WERI-Rb-1 (cell line): ENCODE measurements at regions not wholly inside any gene's neighbourhood (a gene's known extent, or its start where the extent isn't known, plus 50 kb on each side); places are given as distances from the start of the nearest gene placed in this dataset.

Experiments
- DNase-seq: peaks from one replicate; pipeline ENCODE4 v3.0.0-alpha.2; 2020
- H3K27ac ChIP-seq: fragments of 250-450 bp; sonication (Bioruptor Pico); 2 replicates; pipeline ENCODE4 v1.5.1; 2020; ENCODE audit warnings: mild to moderate bottlenecking, moderate library complexity
- H3K27me3 ChIP-seq: fragments of 250-450 bp; sonication (Bioruptor Pico); 2 replicates; pipeline ENCODE4 v1.5.1; 2021; ENCODE audit warnings: mild to moderate bottlenecking, low read depth, moderate library complexity; ENCODE audit not compliant: insufficient read depth, severe bottlenecking
- H3K36me3 ChIP-seq: fragments of 250-450 bp; sonication (Bioruptor Pico); 2 replicates; pipeline ENCODE4 v1.5.1; 2020; ENCODE audit warnings: mild to moderate bottlenecking, moderate library complexity
- H3K4me3 ChIP-seq: 2 replicates; pipeline ENCODE4 v1.5.1; 2011; ENCODE audit warnings: low read depth, mild to moderate bottlenecking, control low read depth, low read length
- H3K9me3 ChIP-seq: fragments of 250-450 bp; sonication (Bioruptor Pico); 2 replicates; pipeline ENCODE4 v1.5.1; 2021; ENCODE audit warnings: mild to moderate bottlenecking, moderate library complexity; ENCODE audit not compliant: severe bottlenecking
- CTCF ChIP-seq: IDR thresholded peaks from 2 replicates; pipeline ENCODE4 v1.5.1; 2011; ENCODE audit warnings: low read depth, mild to moderate bottlenecking, control low read depth, inconsistent platforms, low read length

GRCh38 chr1:239662950-239663349 is 276.6 kb downstream of the CHRM3 start:
- TF ChIP-seq CTCF: no peak
- no peak overlapping the region for H3K4me3 ChIP-seq
- DNase-seq: no peak

GRCh38 chr1:239672256-239672655 is 285.9 kb downstream of the CHRM3 start:
- no peak for DNase-seq
- no peaks in the 10 kb centered on the region for H3K9me3 ChIP-seq
- no peak for TF ChIP-seq CTCF
- H3K27ac ChIP-seq: no peak overlapping the region
- no peaks in the 10 kb centered on the region for H3K36me3 ChIP-seq
- no peaks in the 10 kb centered on the region for H3K27me3 ChIP-seq
- H3K4me3 ChIP-seq: no peak overlapping the region

More at GRCh38 chr1:239662950-239663349, 276.6 kb downstream of the CHRM3 start:
- H3K27me3 ChIP-seq: no peaks in the 10 kb centered on the region
- H3K27ac ChIP-seq: no peak overlapping the region
- H3K9me3 ChIP-seq: no peaks in the 10 kb centered on the region
- no peaks in the 10 kb centered on the region for H3K36me3 ChIP-seq

- Histone ChIP-seq H3K27me3 (no peaks in the 10 kb centered on the region), H3K4me3 (no peak overlapping the region), H3K36me3 (no peaks in the 10 kb centered on the region), H3K9me3 (no peaks in the 10 kb centered on the region), H3K27ac (no peak overlapping the region)
- no peak for TF ChIP-seq CTCF
- DNase-seq: no peak
Observed at GRCh38 chr1:239675735-239676134, 289.4 kb downstream of the CHRM3 start.

GRCh38 chr1:239676522-239677273 is 290.3 kb downstream of the CHRM3 start:
- H3K27me3 ChIP-seq: no peaks in the 10 kb centered on the region
- no peak overlapping the region for H3K27ac ChIP-seq
- no peaks in the 10 kb centered on the region for H3K9me3 ChIP-seq
- no peaks in the 10 kb centered on the region for H3K36me3 ChIP-seq
- H3K4me3 ChIP-seq: no peak overlapping the region
- no peak for DNase-seq
- TF ChIP-seq CTCF: no peak

- no peak for TF ChIP-seq CTCF
- Histone ChIP-seq H3K36me3 (no peaks in the 10 kb centered on the region), H3K27me3 (no peaks in the 10 kb centered on the region), H3K4me3 (no peak overlapping the region), H3K9me3 (no peaks in the 10 kb centered on the region), H3K27ac (no peak overlapping the region)
- no peak for DNase-seq
Observed at GRCh38 chr1:239677362-239677761, 291.0 kb downstream of the CHRM3 start.

GRCh38 chr1:239678181-239678580 is 291.8 kb downstream of the CHRM3 start:
- Histone ChIP-seq H3K27ac (no peak overlapping the region), H3K4me3 (no peak overlapping the region), H3K27me3 (no peaks in the 10 kb centered on the region), H3K36me3 (no peaks in the 10 kb centered on the region), H3K9me3 (no peaks in the 10 kb centered on the region)
- DNase-seq: no peak
- TF ChIP-seq CTCF: no peak
